Keratinocyte (primary cell): ENCODE measurements at regions not wholly inside any gene's neighbourhood (a gene's known extent, or its start where the extent isn't known, plus 50 kb on each side); places are given as distances from the start of the nearest gene placed in this dataset.

ENCODE experiments used
- DNase-seq: peaks from one replicate; pipeline ENCODE4 v3.0.0-alpha.2; 2011; ENCODE audit warnings: low read depth, missing footprints, low spot score
- FAIRE-seq: peaks from 2 replicates; lab custom pipeline; 2011; peaks lifted over from hg19 to GRCh38; lab: Jason Lieb, UNC
- H2AFZ ChIP-seq: 2 replicates; pipeline ENCODE4 v1.6.0; 2012; ENCODE audit warnings: low read length, control low read depth, inconsistent platforms; ENCODE audit not compliant: control insufficient read depth
- H3K27ac ChIP-seq: 2 replicates; pipeline ENCODE4 v1.5.1; 2011; ENCODE audit warnings: low read length; ENCODE audit not compliant: control insufficient read depth, insufficient read depth
- H3K27me3 ChIP-seq: 3 replicates; pipeline ENCODE4 v1.6.0; 2011; ENCODE audit warnings: low read length; ENCODE audit not compliant: control insufficient read depth, insufficient read depth; ENCODE audit errors: extremely low read depth
- H3K36me3 ChIP-seq, 2 experiments: 2 replicates in 1 of 2; 3 replicates in 1 of 2; pipeline ENCODE4 v1.5.1; 2011; ENCODE audit warnings: low read length in 2 of 2, mild to moderate bottlenecking in 1 of 2; ENCODE audit not compliant: control insufficient read depth in 2 of 2, insufficient read depth in 2 of 2; ENCODE audit errors: extremely low read depth in 1 of 2
- H3K4me1 ChIP-seq: 3 replicates; pipeline ENCODE4 v1.5.1; 2011; ENCODE audit warnings: low read length; ENCODE audit not compliant: control insufficient read depth, insufficient read depth; ENCODE audit errors: extremely low read depth
- H3K4me2 ChIP-seq: 3 replicates; pipeline ENCODE4 v1.6.0; 2011; ENCODE audit warnings: low read depth, low read length; ENCODE audit not compliant: control insufficient read depth, insufficient read depth; ENCODE audit errors: extremely low read depth
- H3K4me3 ChIP-seq, 3 experiments: fragments of 200-600 bp in 1 of 3; sonication (generic) in 1 of 3; 2 replicates in 2 of 3; 3 replicates in 1 of 3; pipeline ENCODE4 v1.5.1; 2011 to 2016; ENCODE audit warnings: low read length in 3 of 3, mild to moderate bottlenecking in 3 of 3, control low read depth in 2 of 3, inconsistent platforms in 1 of 3, low read depth in 1 of 3, mixed read lengths in 1 of 3, mixed run types in 1 of 3, moderate library complexity in 1 of 3; ENCODE audit not compliant: control insufficient read depth in 2 of 3, insufficient read depth in 2 of 3; ENCODE audit errors: extremely low read depth in 1 of 3
- H3K79me2 ChIP-seq: 2 replicates; pipeline ENCODE4 v1.6.0; 2012; ENCODE audit warnings: low read length; ENCODE audit not compliant: control insufficient read depth, insufficient read depth
- H3K9ac ChIP-seq: 3 replicates; pipeline ENCODE4 v1.6.0; 2011; ENCODE audit warnings: low read length; ENCODE audit not compliant: control insufficient read depth, insufficient read depth; ENCODE audit errors: extremely low read depth
- H3K9me1 ChIP-seq: 3 replicates; pipeline ENCODE4 v1.6.0; 2011; ENCODE audit warnings: low read length; ENCODE audit not compliant: control insufficient read depth, insufficient read depth; ENCODE audit errors: extremely low read depth
- H3K9me3 ChIP-seq: 2 replicates; pipeline ENCODE4 v1.5.1; 2012; ENCODE audit warnings: low read depth, low read length; ENCODE audit not compliant: control insufficient read depth
- H4K20me1 ChIP-seq: 3 replicates; pipeline ENCODE4 v1.6.0; 2011; ENCODE audit warnings: low read length; ENCODE audit not compliant: control insufficient read depth, insufficient read depth; ENCODE audit errors: extremely low read depth
- CTCF ChIP-seq, 3 experiments: IDR thresholded peaks in 1 of 3; conservative IDR thresholded peaks in 1 of 3; optimal IDR thresholded peaks in 1 of 3; 2 replicates in 2 of 3; 3 replicates in 1 of 3; pipeline versions ENCODE3 to v1.5.1; 2011; ENCODE audit warnings: low read length in 3 of 3, mild to moderate bottlenecking in 3 of 3, moderate library complexity in 2 of 3, control low read depth in 1 of 3, inconsistent platforms in 1 of 3; ENCODE audit not compliant: insufficient read depth in 2 of 3; ENCODE audit errors: extremely low read depth in 1 of 3
- EZH2 ChIP-seq: IDR thresholded peaks from one replicate; pipeline ENCODE4 v1.6.1; 2012; ENCODE audit warnings: inconsistent platforms, mild to moderate bottlenecking, low read length, moderate library complexity
- dilution Hi-C: fragments of 300-500 bp; cut with MboI; formaldehyde crosslinking; loops from one replicate; pipeline ENCODE4 v1.7.0; 2020; ENCODE audit warnings: low sequenced_read_pairs; ENCODE audit not compliant: extremely low pct_ligation_motif_present

DNA sequence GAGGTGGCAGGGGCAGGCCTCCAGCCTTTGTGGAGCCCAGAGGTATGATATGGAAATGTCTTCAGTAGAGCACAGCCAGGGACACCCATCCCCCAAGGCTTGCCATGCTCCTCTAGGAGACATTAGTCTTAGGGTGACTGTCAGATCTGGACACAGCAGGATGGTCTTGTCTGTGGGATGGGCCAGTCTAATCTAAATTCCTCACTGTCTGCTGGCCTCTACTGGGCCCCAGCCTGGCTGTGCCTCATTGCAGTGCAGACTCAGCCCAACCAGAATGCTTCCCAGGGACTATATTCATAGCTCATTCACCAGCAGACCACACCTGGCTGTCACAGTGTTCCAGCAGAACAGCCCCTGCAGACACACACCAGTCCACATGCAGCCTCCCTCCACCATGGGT is 129.5 kb upstream of the MRPS30 start:
- Histone ChIP-seq H3K9me3 (no peaks in the 10 kb centered on the region), H3K27me3 (no peaks in the 10 kb centered on the region), H3K36me3 (no peaks in the 10 kb centered on the region), H3K27ac (no peak overlapping the region), H3K9ac (no peak overlapping the region), H3K4me2 (no peak overlapping the region), H3K79me2 (no peaks in the 10 kb centered on the region), H3K9me1 (no peaks in the 10 kb centered on the region), H2AFZ (no peak overlapping the region), H4K20me1 (no peaks in the 10 kb centered on the region), H3K4me3 (no peak overlapping the region), H3K4me1 (no peaks in the 10 kb centered on the region)
- DNase-seq: no peak
- dilution Hi-C loops: no loop called here
- TF ChIP-seq EZH2 (no peak), CTCF (optimal IDR thresholded peaks at IDR 0.05 in 1 of 3, IDR thresholded peaks at IDR 0.05 in 1 of 3, conservative IDR thresholded peaks at IDR 0.05 in 1 of 3; ENCODE audit: extremely low read depth in 1 of 3, insufficient read depth in 2 of 3, low read length in 3 of 3) (no peak)
- FAIRE-seq: no peak

- H3K4me2 ChIP-seq: no peak overlapping the region
- H2AFZ ChIP-seq: no peak overlapping the region
- no peak overlapping the region for H3K4me3 ChIP-seq
- no peaks in the 10 kb centered on the region for H3K9me1 ChIP-seq
- H3K4me1 ChIP-seq: no peaks in the 10 kb centered on the region
- no peaks in the 10 kb centered on the region for H4K20me1 ChIP-seq
- no peak for DNase-seq
- H3K27me3 ChIP-seq: no peaks in the 10 kb centered on the region
- no peak for FAIRE-seq
- H3K36me3 ChIP-seq: no peaks in the 10 kb centered on the region
- dilution Hi-C loops: no loop called here
- H3K79me2 ChIP-seq: no peaks in the 10 kb centered on the region
- TF ChIP-seq CTCF (optimal IDR thresholded peaks at IDR 0.05 in 1 of 3, IDR thresholded peaks at IDR 0.05 in 1 of 3, conservative IDR thresholded peaks at IDR 0.05 in 1 of 3; ENCODE audit: extremely low read depth in 1 of 3, insufficient read depth in 2 of 3, low read length in 3 of 3) (no peak), EZH2 (no peak)
- H3K27ac ChIP-seq: no peak overlapping the region
- H3K9me3 ChIP-seq: no peaks in the 10 kb centered on the region
- H3K9ac ChIP-seq: no peak overlapping the region
Observed at GRCh38 chr5:44675296-44675695, 133.5 kb upstream of the MRPS30 start.
